ENCODE measurements at regions not wholly inside any gene's neighbourhood (a gene's known extent, or its start where the extent isn't known, plus 50 kb on each side); places are given as distances from the start of the nearest gene placed in this dataset.

DNA sequence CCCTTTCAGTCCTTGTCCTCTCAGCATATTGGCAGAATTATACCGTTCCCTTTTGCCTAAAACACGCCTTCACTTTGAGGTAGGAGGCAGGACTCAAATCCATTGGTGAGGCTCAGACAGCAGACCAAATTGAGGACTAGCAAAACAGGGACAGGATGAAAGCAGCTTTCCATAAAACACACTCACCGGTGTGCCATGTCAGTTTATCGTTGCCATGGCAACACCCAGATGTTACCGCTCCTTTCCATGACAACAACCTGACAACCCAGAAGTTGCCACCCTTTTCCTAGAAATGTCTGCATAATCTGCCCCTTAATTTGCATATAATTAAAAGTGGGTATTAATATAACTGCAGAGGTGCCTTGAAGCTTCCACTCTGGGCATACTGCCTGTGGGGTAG lies 730.4 kb downstream of the METTL4 start:
- TF ChIP-seq, protein P1, sequence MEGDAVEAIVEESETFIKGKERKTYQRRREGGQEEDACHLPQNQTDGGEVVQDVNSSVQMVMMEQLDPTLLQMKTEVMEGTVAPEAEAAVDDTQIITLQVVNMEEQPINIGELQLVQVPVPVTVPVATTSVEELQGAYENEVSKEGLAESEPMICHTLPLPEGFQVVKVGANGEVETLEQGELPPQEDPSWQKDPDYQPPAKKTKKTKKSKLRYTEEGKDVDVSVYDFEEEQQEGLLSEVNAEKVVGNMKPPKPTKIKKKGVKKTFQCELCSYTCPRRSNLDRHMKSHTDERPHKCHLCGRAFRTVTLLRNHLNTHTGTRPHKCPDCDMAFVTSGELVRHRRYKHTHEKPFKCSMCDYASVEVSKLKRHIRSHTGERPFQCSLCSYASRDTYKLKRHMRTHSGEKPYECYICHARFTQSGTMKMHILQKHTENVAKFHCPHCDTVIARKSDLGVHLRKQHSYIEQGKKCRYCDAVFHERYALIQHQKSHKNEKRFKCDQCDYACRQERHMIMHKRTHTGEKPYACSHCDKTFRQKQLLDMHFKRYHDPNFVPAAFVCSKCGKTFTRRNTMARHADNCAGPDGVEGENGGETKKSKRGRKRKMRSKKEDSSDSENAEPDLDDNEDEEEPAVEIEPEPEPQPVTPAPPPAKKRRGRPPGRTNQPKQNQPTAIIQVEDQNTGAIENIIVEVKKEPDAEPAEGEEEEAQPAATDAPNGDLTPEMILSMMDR (IDR thresholded peaks at IDR 0.05; ENCODE audit: insufficient read depth, low read depth, low read length), result no peak
- no peak for TF ChIP-seq EZH2 (IDR thresholded peaks at IDR 0.05; ENCODE audit: insufficient read depth, low read length)

All from astrocyte (in vitro differentiated cells and primary cell).